ENCODE measurements at regions not wholly inside any gene's neighbourhood (a gene's known extent, or its start where the extent isn't known, plus 50 kb on each side); places are given as distances from the start of the nearest gene placed in this dataset.
"Not testable (repeated sequence)": the region's sequence is repeated elsewhere in the genome, so short reads cannot be mapped to it uniquely, and the experiment has no call there.

- Mint-ChIP-seq H3K36me3 (ENCODE audit: low read depth) (no peaks in the 10 kb centered on the region), H3K9me3 (ENCODE audit: low read depth) (peaks cover 62% of the 10 kb centered on the region), H3K4me1 (ENCODE audit: low read depth) (no peaks in the 10 kb centered on the region), H3K4me3 (ENCODE audit: unreplicated experiment) (no peak overlapping the region), H3K27ac (ENCODE audit: unreplicated experiment) (no peak overlapping the region), H3K27me3 (ENCODE audit: low read depth) (no peaks in the 10 kb centered on the region)
- TF ChIP-seq CTCF (IDR thresholded peaks at IDR 0.05), result no peak
- DNase-seq (ENCODE audit: low spot score), result no peak
Observed at GRCh38 chr14:106222311-106222710, 695.9 kb downstream of the TMEM121 start.

GRCh38 chr14:106222731-106223130 is 696.3 kb downstream of the TMEM121 start:
- TF ChIP-seq CTCF (IDR thresholded peaks at IDR 0.05), result no peak
- Mint-ChIP-seq H3K9me3 (ENCODE audit: low read depth) (peaks cover 60% of the 10 kb centered on the region), H3K4me3 (ENCODE audit: unreplicated experiment) (no peak overlapping the region), H3K27ac (ENCODE audit: unreplicated experiment) (no peak overlapping the region), H3K36me3 (ENCODE audit: low read depth) (no peaks in the 10 kb centered on the region), H3K4me1 (ENCODE audit: low read depth) (no peaks in the 10 kb centered on the region), H3K27me3 (ENCODE audit: low read depth) (no peaks in the 10 kb centered on the region)
- DNase-seq (ENCODE audit: low spot score), result no peak

- Mint-ChIP-seq H3K27ac (ENCODE audit: unreplicated experiment) (no peak overlapping the region), H3K4me3 (ENCODE audit: unreplicated experiment) (no peak overlapping the region), H3K36me3 (ENCODE audit: low read depth) (no peaks in the 10 kb centered on the region), H3K9me3 (ENCODE audit: low read depth) (peaks cover 58% of the 10 kb centered on the region), H3K27me3 (ENCODE audit: low read depth) (no peaks in the 10 kb centered on the region), H3K4me1 (ENCODE audit: low read depth) (no peaks in the 10 kb centered on the region)
- no peak for TF ChIP-seq CTCF (IDR thresholded peaks at IDR 0.05)
- DNase-seq (ENCODE audit: low spot score), result no peak
Observed at GRCh38 chr14:106227793-106228192, 701.4 kb downstream of the TMEM121 start.

GRCh38 chr14:106228541-106229158 is 702.3 kb downstream of the TMEM121 start:
- Mint-ChIP-seq H3K27me3 (ENCODE audit: low read depth) (no peaks in the 10 kb centered on the region), H3K27ac (ENCODE audit: unreplicated experiment) (no peak overlapping the region), H3K9me3 (ENCODE audit: low read depth) (peaks cover 63% of the 10 kb centered on the region), H3K36me3 (ENCODE audit: low read depth) (no peaks in the 10 kb centered on the region), H3K4me1 (ENCODE audit: low read depth) (no peaks in the 10 kb centered on the region), H3K4me3 (ENCODE audit: unreplicated experiment) (no peak overlapping the region)
- no peak for DNase-seq (ENCODE audit: low spot score)
- TF ChIP-seq CTCF (IDR thresholded peaks at IDR 0.05), result no peak

GRCh38 chr14:106230071-106230470 is 703.7 kb downstream of the TMEM121 start:
- no peak for TF ChIP-seq CTCF (IDR thresholded peaks at IDR 0.05)
- Mint-ChIP-seq H3K9me3 (ENCODE audit: low read depth) (peaks cover 63% of the 10 kb centered on the region), H3K4me3 (ENCODE audit: unreplicated experiment) (no peak overlapping the region), H3K4me1 (ENCODE audit: low read depth) (no peaks in the 10 kb centered on the region), H3K36me3 (ENCODE audit: low read depth) (no peaks in the 10 kb centered on the region), H3K27me3 (ENCODE audit: low read depth) (no peaks in the 10 kb centered on the region), H3K27ac (ENCODE audit: unreplicated experiment) (no peak overlapping the region)
- no peak for DNase-seq (ENCODE audit: low spot score)

- DNase-seq (ENCODE audit: low spot score); H3K36me3 Mint-ChIP-seq (ENCODE audit: low read depth); H3K4me3 Mint-ChIP-seq (ENCODE audit: unreplicated experiment); H3K4me1 Mint-ChIP-seq (ENCODE audit: low read depth); H3K27ac Mint-ChIP-seq (ENCODE audit: unreplicated experiment); H3K27me3 Mint-ChIP-seq (ENCODE audit: low read depth): not testable (repeated sequence)
- peaks cover 68% of the 10 kb centered on the region for H3K9me3 Mint-ChIP-seq (ENCODE audit: low read depth)
Observed at GRCh38 chr14:106233191-106233590, 706.8 kb downstream of the TMEM121 start.

GRCh38 chr14:106234525-106235254 is 708.3 kb downstream of the TMEM121 start:
- not testable (repeated sequence) for H3K4me1 Mint-ChIP-seq (ENCODE audit: low read depth); H3K4me3 Mint-ChIP-seq (ENCODE audit: unreplicated experiment); H3K27ac Mint-ChIP-seq (ENCODE audit: unreplicated experiment); H3K36me3 Mint-ChIP-seq (ENCODE audit: low read depth); DNase-seq (ENCODE audit: low spot score); H3K27me3 Mint-ChIP-seq (ENCODE audit: low read depth)
- H3K9me3 Mint-ChIP-seq (ENCODE audit: low read depth), result peaks cover 71% of the 10 kb centered on the region

Measured in chondrocyte (in vitro differentiated cells).